ENCODE measurements at regions not wholly inside any gene's neighbourhood (a gene's known extent, or its start where the extent isn't known, plus 50 kb on each side); places are given as distances from the start of the nearest gene placed in this dataset.

DNA sequence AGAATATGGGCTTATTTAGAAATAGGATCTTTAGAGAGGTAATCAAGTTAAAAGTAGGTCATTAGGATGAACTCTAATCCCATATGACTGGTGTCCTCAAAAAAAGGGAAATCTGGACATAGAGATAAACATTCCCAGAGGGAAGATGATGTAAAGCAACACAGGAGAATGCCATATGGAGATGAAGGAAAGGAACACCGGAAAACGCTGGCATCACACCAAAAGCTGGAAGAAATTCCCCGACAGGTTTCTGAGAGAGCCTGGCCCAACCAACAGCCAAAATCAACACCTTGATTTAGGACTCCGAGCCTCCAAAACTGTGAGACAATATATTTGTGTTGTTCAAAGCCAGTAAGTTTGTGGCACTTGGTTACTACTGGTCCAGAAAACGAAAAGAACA is 296.7 kb downstream of the DSEL start:
- no peak for DNase-seq

DNA sequence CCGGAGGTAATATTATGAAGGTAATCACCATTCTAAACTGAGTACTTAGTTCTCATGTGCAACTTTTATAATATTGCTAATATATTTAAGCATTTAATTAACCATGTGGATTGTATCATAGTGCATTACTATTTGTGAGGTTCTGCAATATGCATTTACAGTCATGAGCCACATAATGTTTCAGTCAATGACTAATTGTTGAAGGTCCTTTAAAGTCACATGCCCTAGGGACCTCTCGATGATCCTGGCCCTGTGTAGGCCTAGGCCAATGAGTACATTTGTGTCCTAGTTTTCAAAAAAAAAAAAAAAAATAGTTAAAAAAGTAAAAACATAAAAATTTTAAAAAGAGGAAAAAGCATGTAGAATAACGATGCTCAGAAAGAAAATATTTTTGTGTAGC is 298.0 kb downstream of the DSEL start:
- no peak for DNase-seq

DNA sequence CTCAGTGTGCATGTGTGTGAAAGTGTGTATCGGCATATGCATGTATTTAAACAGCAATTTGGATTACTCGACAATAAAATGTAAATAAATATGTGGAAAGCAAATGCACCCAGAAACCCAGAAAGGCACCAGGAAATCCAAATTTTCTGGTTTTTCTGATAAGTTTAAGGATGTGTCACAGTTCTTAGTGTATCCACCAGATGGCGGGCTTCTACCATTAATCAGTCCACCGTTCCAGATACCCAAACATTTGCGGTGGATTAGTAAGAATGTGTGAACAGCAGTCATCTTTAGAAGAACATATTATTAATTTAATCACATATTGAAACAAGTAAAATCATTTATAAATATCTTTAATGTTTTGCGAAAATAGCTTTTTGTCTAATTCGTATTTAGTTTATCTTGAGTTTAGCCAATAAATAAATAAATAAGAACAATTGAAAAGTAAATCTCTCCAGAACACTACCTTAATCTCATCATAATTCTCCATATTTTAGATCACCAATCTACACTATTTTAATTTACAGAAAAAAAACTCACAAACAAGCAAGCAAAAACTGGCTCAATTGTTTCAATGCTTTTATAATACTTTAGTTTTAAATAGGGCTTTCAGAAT is 298.9 kb downstream of the DSEL start:
- DNase-seq, result peak; percentile 75

GRCh38 chr18:67216846-67217245 is 299.7 kb downstream of the DSEL start:
- DNase-seq, result no peak

DNA sequence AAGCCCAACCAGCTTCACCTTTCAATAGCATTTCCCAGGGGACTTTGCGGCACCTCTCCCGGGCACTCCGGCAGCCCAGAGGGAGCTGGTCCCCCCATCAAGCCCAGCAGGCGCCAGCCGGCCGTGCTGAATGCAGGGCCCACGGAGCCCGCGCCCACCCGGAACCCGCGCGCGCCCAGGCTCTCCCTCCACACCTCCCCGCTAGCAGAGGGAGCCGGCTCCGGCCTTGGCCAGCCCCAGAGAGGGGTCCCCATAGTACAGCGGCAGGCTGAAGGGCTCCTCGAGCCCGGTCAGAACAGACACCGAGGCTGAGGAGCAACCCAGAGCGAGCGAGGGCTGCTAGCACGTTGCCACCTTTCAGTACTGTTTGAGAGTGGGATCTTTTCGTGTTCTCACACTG is 300.8 kb downstream of the DSEL start:
- DNase-seq, result no peak

- DNase-seq, result no peak
Observed at GRCh38 chr18:67211646-67212045, 304.9 kb downstream of the DSEL start.

GRCh38 chr18:67200665-67201064 is 315.9 kb downstream of the DSEL start:
- DNase-seq, result no peak

- peak; percentile 83 for DNase-seq
Observed at GRCh38 chr18:67199993-67200617, 316.4 kb downstream of the DSEL start.

GRCh38 chr18:67194886-67195285 is 321.6 kb downstream of the DSEL start:
- DNase-seq, result peak; percentile 32

GRCh38 chr18:67192535-67192934 is 324.0 kb downstream of the DSEL start:
- no peak for DNase-seq

DNA sequence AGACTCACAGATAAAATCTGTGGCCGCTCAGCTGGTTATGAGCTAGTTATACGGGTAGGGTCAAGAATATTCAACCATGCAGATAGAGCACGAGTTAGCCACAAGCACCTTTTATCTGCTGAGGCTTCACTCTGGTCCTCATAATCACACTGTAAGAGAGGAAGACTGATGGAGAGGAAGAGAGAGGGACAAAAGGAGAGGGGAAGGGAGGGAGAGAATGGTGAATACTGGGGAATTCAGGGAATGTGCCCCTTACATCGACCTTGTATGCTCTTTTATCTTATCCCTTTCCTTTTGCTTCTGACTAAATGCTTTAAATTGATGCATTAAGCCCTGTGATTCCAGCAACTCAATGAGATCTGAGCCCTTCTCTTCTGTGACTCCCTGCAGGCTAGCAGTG is 333.1 kb downstream of the DSEL start:
- DNase-seq, result no peak

DNA sequence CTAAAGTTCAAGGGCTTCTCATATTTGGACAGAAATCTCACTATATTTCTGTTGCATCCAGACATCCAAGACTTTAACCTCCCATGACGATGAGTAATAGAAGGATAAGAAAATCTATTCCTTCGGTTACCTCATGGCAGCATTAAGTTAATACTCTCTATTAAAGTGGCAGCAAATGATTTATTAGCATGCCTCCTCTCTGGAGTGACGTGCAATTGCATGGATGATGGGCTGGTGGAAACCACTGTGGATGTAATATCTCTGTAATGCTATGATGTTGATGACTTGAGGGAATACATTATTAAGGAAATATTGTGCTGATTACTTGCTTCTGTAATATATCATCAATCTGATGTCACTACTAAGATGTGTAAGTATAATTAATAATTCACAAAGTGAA is 336.8 kb downstream of the DSEL start:
- DNase-seq, result no peak

GRCh38 chr18:67159662-67160061 is 356.9 kb downstream of the DSEL start:
- DNase-seq, result no peak

- no peak for DNase-seq
Observed at GRCh38 chr18:67154979-67155378, 361.5 kb downstream of the DSEL start.

- no peak for DNase-seq
Observed at GRCh38 chr18:67151366-67151765, 365.2 kb downstream of the DSEL start.

DNA sequence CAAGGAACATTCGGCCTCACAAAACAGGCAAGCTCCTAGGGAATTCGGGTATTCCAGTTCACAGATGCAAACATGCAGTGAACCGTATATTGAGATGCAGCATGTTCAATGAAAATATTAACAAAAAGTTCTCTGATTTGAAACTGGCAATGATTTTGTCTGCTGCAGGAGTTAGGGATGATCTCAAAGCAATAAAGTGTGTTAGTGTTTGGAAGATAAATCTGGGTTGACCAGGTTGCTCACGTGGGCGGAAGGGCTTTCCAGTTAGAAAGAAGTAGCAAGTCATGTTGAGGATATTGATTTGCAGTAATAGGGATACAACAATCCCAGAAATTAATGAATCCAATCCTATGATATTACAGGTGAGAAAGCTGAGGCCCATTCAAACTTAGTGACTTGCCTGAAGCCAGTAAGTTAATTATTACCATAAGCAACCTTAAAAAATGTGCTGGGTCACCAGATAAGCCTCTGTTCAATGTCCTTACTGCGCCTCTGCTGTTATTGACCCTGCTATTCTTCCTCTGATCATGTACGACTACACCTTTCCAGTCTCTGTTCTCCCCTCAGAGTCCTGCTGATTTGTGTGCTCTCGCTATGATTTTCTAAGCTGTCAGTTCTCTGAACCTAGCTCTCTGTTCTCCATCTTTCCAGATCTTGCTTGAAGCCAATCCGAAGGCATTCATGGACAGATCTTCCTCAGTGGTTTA is 370.8 kb downstream of the DSEL start:
- no peak for DNase-seq

- DNase-seq, result no peak
Observed at GRCh38 chr18:67144329-67144728, 372.2 kb downstream of the DSEL start.

GRCh38 chr18:67143028-67143427 is 373.5 kb downstream of the DSEL start:
- no peak for DNase-seq

DNA sequence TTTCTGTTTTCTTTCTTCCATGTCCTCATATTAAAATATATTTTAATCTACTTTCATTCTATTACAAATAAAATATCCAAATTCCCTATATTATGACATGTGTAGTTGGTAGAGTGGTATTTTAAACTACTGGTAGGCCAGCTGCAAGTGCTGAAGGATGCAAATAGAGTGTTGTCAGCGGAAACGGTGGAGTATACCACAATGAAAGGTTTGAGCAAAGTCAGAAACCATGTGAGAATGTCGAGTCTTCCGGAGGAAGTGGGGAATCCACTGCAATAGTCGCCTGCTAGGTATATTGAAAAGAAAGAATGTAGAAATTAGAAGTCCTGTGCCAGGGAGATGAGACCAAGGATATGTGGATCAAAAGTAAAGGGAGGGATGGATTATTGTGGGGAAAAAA is 373.9 kb downstream of the DSEL start:
- DNase-seq, result no peak

- DNase-seq, result no peak
Observed at GRCh38 chr18:67140495-67140894, 376.0 kb downstream of the DSEL start.

GRCh38 chr18:67139899-67140298 is 376.6 kb downstream of the DSEL start:
- no peak for DNase-seq

GRCh38 chr18:67135981-67136380 is 380.5 kb downstream of the DSEL start:
- DNase-seq, result no peak

- DNase-seq, result no peak
Observed at GRCh38 chr18:67134911-67135310, 381.6 kb downstream of the DSEL start.

DNA sequence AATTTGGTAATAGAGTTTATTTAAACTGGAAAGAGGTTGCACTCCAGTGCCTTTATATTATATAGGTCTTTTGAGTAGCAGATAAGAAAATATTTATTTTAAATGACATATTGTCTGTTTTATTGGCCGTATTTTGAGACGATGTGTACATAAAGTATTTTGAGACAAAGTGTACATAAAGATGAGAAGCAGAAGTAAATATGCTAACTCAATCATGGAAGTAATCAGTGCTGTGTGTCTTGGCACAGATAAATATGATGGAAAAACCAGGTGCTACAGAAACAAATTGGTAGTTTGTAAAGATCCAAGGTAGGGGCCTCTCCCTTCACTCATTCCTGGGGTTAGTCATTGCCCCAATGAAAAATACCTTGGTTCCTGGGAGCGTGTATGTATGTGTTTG is 382.9 kb downstream of the DSEL start:
- DNase-seq, result no peak

- no peak for DNase-seq
Observed at GRCh38 chr18:67132919-67133318, 383.6 kb downstream of the DSEL start.
